ENCODE measurements at regions not wholly inside any gene's neighbourhood (a gene's known extent, or its start where the extent isn't known, plus 50 kb on each side); places are given as distances from the start of the nearest gene placed in this dataset.

DNA sequence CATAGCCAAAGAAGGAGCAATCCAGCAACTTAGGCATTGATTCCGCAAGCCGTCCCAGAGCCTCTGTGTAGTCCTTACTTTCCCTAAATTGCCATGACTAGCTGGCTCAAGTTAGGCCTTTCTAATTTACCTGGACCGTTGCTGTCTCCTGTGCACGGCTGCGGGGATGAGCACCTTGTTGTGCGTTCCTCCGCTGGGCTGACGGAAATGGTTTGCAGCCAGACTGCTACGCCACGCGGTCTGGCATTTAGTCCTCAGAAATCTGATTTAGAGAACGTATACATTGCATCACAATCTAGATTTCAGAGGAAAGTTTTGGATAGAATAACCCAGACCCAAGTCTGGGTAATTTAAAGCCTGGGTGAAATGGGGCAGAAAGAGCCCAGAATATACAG is 133.2 kb upstream of the ARHGAP5 start:
- no peak for DNase-seq (ENCODE audit: low read depth)

DNA sequence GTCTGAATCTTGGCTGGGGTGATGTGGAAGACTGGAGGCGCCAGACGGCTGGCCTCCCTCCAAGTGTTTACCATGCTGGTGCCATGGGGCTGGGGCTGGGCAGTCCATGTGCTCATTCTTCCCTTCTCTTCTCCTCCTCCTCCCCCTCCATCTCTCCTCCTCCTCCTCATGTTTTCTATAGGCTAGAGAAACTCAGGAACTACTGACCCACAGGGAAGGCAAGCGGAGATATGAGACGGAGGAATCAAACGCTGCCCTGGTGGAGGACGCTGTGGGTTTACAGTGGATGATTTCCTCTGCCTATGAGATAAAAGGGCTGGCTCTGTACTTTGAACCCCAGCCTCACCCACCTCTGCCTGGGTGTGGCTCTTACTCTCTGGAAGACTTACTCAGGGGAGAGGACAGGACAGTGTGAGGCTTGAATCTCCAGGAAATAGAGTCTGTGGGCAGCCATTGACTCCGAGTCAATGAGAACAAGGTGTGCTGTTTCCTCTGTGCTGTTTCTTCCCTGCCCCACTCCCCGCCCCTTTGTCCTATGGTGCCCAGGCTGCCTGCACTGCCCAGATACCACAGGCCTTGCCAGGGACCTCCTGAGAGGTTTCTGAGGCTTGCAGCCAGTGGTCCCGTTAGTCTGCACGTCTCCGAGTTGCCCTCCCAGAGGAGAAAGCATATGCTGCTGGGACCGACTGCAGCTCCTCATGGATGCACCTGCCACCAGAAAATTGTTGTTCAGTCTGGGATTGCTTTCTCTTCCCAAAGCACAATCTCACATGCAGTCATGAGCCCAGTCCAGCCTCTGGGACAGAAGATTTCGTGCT is 132.6 kb upstream of the ARHGAP5 start:
- no peak for DNase-seq (ENCODE audit: low read depth)

DNA sequence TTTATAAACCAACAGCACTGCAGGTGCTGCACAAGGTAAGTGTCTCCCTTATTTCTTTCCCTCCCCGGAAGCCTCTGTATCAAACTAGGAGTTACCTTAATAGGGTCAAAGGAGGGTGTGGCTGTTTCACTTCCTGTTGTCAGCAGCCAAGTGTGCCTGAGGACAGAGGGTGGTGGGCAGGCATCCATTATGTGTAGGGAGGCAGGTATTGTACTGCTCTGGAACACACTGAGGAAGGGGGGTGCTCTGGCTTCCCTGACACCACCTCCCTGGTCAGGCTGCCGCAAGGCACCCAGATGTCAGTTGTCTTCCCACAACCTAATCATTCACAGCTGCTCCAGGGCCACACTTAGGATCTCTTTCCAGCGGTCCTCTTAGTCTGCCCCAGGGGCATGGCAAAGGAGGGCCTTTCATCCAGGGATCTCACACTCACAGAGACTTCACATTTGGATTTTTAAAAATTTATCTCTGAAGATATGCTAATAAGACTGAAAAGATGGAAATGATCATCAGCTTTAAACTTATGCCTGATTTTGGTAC is 132.0 kb upstream of the ARHGAP5 start:
- DNase-seq (ENCODE audit: low read depth) = no peak

DNA sequence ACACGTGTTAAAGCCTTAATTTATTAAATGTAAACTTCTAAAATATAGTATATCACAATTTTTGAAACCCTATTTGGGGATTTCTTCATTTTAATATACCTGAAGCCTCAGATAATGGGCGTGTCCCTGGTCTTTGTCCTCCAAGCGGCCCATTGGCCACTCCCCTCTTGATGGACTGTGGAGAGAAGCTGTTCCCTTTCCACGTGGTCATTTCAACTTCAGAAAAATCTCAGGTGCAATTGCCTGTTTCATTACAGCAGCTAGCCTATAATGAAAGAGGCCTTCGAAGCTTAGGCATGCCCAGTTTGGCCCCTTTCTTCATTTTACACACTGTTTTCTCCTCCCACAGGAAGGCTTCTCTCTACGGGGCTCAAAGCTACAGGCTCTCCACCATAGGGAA is 131.4 kb upstream of the ARHGAP5 start:
- no peak for DNase-seq (ENCODE audit: low read depth)

DNA sequence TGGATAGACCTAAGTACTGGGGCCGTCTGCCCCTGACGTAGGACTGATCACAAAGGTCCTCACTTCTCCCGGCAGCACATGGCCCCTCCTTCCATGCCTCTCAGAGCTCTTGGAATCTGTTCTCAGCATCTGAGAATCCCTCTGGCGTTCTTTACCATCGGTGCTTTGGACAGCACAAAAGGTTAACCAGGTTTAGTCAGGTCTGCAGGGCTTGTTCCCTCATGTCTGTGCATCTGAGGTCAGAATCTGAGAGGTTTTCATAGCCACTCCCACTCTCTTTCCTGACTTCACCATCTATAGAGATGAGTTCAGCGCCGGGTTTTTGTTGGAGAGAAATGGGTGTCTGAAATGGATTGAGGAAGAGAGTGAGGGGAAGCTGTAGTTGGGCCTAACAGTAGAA is 130.0 kb upstream of the ARHGAP5 start:
- no peak for DNase-seq (ENCODE audit: low read depth)

DNA sequence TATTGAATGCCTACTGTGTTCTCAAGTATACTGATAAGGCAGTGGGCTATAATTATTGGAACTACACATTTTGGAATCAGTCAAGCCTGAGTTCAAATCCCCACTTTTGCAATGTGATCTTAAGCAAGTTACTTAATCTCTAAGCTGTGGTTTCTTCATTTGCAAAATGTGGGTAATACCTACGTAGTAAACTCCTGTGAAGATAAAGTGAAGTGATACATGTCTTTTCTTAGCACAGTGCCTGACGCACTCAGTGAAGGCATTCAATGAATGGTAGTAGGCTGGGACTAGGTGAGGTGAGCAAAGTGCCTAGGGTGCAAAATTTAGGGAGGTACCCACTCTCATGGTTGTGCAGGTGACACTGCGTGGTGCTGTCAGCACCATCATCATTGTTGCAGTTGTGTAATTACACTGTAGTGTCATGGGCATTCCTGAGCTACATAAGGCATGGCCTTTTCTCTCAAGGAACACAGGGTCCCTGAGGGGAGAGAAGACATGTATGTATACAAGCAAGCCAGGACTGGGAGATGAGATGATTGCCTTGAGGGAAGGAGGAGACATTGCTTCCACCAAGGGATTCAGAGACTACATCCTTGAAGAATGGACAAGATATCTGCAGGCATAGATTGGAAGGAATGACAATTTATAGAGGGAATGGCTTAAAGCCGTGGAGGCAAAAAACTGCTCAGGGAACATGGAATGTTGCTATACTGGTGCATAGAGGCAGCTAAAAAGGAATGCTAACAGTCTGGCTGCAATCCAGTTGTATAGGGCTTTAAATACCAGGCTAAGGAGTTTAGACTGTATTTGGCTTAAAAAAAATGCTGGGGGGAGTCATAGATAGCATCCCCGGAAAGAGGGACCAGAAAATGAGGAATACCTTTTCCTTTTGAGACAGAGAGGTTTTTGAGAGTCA is 129.2 kb upstream of the ARHGAP5 start:
- no peak for DNase-seq (ENCODE audit: low read depth)

DNA sequence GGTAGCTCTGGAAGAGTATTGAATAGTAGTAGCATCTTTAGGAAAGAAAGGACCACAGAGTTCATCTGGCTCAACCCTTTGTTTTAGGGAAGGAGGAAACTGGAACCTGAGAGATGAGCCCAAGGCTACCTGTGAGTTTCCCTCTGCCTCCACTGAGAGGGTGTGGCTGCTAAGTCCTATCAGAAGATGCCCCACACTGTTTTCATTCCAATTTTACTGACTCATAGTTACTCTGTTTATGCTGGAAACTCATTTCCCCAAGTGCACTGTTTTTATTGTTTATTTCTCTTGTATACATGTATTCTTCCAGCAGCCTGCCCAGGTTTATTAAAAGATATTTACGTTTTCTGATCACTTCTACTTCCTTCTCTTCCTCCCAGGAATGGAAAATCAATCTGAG is 127.4 kb upstream of the ARHGAP5 start:
- DNase-seq (ENCODE audit: low read depth) = no peak

DNA sequence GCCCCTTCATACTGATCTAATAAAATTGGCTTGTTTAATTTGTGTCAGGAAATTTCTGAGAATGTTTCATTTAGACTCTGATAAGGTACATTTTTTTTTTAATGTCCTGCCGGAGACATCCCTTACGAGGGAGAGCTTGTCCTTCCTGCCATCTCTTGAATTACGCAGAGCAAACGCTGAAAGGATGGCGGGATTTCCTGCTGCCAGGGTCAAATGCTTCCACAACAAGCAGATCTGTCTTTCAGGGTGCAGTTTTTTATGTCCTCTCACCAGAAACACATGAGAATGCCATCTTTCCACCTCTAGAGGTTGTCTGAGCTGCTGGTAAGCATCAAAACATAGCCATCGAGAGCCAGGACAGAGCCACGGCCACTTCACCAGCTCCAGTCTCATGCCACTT is 126.8 kb upstream of the ARHGAP5 start:
- DNase-seq (ENCODE audit: low read depth) = no peak

DNA sequence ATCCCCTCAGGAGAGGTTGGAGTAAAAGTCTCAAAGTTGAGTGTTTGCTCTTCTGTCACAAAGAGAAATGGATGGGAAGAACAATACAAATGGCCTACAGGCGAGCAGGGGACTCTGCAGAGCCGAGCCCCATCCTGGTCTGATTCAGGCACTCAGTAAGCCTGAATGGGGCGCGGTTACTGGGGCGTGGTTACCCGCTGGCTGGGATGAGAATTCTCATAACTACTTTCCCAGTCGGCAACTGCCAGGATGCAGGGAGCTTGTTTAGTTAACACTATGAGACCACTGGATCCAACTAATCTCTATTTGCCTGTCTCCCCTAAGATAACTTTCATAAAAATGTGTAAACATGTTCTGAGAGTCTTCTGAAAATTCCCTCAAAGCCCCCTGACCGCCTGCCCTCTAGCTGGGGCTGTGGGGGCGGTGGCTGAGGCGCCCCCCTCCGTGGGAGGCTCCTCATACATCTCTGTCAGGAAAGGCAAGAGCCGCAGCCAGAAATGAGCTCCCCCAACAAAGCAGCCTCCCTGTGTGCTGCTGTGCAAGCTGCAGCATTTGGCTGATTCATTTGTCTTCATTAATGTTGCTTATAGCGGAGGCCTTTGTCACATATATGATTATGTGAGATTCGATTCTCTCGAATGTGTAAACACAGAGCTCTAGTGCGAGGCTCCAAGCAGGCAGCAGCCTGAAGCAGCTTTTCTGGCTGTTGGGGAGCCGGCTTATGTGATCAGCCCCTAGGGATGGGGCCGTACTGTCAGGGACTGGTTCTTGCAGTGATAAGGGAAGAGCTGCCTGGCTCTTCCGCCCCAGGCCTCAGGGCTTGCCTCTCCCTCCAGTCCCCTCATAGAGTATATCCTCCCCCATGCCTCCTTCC is 126.1 kb upstream of the ARHGAP5 start:
- DNase-seq (ENCODE audit: low read depth) = no peak

DNA sequence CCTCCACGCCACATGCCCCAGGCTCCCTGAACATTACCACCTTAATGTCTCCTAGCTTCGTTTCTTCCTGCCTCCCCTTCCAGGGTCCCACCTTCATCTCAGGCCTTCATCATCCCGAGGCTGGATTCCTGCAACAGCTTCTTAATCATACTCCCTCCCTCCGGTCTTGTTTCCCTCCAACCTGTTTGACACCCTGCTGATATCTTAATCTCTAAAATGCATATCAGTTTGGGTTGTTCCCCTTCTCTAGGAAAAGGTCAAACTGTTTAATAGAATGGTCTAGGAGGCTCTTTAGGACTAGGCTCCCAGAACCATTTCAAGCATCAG is 125.5 kb upstream of the ARHGAP5 start:
- DNase-seq (ENCODE audit: low read depth) = no peak

DNA sequence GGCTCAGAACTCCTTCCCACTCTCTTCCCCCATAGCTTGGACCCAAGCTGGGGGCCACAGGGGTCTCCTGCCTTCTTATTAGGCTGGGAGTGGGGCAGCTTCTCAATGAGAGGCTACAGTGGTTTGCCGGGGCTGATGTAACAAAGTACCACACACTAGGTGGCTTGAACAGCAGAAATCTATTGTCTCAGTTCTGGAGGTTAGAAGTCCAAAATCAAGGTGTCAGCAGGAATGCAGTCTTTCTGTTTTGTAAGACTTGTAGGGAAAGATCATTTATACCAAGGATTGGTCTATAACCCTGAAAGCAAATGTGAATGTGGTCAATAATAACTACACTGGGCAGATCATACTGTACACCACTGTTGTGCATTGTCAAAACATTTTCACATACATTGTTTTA is 124.5 kb upstream of the ARHGAP5 start:
- no peak for DNase-seq (ENCODE audit: low read depth)

DNA sequence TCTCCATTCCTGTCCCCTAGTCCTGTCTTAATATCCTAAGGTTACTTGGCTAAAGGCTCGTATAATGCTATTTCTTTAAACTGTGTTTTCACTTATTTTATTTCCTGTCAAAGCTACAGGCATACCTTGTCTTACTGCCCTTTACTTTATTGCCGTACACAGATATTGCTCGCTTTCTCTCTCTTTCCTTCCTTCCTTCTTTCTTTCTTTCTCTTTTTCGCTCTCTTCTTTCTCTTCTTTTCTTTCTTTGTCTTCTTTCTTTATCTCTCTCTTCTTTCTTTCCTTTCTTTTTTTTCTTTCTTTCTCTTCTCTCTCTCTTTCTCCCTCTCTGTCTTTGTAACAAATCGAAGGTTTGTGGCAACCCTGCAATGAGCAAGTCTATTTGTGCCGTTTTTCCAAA is 123.9 kb upstream of the ARHGAP5 start:
- no peak for DNase-seq (ENCODE audit: low read depth)

DNA sequence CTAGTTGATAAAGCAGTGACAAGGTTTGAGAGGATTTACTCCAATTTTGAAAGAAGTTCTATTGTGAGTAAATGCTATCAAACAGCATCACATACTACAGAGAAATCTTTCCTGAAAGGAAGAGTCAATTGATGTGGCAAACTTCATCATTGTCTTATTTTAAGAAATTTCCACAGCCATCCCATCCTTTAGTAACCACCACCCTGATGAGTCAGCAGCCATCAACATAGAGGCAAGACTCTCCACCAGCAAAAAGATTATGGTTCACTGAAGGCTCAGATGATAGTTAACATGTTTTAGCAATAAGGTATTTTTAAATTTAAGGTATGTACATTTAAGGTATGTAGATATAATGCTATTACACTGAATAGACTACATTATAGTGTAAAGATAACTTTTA is 122.1 kb upstream of the ARHGAP5 start:
- no peak for DNase-seq (ENCODE audit: low read depth)

DNA sequence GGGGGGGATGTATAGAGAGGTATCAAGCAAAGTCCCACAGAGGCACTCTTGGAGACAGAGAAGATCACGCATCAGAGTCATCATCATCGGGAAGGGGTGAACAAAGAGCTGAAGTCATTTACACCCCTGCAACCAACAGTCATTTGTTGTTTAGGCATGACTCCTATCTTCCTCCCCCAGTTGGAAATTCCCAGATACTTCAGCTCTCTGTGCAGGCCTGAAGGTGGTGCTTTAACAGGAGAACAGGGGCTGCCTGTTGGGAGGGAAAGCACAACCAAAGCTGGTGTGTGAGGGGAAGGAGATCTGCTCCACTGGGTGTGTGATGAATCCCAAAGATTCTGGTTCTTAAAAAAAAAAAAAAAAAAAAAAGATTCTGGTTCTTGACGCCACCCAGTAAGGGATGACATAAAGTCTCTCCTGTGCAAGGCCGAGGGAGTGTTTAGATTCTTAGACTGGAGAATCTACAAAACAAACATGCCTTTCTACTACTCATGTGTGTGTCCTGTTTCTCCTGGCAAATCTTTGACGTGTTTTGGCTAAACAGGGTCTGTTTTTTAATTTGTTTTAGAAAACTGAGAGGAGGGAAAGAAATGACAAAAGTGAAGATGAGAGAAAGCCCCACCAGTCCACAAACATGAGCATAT is 121.0 kb upstream of the ARHGAP5 start:
- DNase-seq (ENCODE audit: low read depth) = no peak

DNA sequence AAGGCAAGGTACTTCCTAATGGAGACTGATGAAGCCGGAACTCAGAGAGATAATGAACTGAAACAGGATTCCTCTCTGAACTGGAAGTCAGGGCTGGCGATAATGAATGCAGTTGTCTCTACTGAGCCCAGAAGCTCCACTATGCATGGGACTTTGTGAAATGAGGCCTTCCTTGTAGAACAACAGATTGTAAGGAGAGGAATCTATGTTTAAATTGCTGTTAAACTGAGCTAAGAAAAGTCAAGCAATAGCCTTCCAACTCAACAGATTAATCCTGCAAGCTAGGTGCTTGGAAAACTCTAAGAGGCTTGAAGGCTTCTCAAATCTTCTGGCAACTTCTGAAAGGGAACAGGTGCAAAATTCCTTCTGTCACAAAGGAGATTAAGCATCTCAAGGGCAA is 119.5 kb upstream of the ARHGAP5 start:
- no peak for DNase-seq (ENCODE audit: low read depth)

DNA sequence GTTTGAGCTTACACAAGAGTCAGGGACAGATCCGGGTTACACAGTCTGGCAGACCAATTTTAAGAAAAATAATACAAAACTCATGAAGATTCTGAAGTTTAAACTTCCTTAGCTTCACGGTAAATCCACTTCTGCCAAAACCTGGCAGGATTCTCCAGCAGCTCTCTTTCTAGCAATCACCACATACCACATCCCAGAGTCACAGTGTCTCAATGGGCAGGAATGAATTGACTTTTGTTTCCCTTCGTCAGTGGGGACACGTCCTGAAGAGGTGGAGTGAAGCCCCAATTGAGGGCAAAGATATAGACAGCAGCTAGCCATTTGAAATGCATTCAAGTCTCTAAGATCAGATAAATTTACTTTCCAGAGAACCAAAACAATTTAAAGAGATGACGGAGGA is 117.1 kb upstream of the ARHGAP5 start:
- no peak for DNase-seq (ENCODE audit: low read depth)

DNA sequence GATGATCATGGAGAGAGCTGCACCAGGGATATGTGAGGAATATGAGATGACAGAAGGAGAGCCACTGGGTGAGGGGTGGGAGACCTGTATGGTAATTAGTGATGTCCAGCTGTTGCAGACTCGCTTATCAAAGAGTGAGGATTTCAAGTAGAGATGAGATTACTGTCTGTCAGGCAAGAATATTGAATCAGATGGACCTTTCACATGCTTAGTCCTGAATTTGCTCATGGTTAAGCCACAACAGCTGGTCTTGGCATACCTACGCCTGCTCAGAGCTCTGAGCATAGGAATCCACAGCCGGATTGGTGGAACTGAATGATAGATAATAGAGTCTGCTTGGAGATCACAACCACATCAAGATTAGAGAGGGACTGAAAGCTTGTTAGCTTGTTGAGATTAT is 115.2 kb upstream of the ARHGAP5 start:
- no peak for DNase-seq (ENCODE audit: low read depth)

DNA sequence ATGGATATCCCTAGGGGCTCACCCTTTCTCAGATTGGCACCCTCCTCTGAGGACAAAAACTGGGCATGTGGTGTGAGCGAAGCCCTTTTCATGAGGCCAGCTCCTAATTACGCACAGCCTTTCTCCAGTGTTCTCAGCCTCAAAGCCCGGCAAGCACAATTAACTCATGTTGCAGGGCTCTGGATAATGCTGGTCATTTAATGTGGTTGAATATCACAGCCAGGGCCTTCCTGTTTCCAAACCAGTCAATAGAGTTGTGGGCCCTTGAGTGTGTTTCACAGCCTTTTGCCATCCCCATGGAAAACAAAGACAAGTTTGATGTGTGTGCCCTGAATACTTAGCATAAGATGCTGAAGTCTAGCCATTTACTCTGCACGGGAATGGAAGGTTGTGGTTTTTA is 114.2 kb upstream of the ARHGAP5 start:
- DNase-seq (ENCODE audit: low read depth) = no peak

DNA sequence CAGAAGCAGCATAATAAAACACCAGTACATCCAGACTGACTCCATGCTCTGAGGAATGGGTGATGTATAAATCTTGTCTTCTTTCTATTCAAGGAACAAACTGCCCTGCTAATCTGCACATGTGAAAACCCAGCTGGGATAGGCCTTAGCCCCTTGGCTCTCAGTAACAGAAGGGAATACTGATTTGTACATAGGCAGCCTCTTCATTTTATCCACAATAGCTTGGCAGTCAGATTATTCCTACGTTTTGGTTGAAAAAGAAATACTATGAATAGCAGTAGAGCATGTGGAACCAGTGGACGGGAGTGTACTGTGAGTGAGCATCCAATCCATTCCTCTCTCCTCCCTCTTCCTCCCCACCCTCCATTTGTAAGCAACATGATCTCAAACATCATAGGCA is 113.5 kb upstream of the ARHGAP5 start:
- no peak for DNase-seq (ENCODE audit: low read depth)

DNA sequence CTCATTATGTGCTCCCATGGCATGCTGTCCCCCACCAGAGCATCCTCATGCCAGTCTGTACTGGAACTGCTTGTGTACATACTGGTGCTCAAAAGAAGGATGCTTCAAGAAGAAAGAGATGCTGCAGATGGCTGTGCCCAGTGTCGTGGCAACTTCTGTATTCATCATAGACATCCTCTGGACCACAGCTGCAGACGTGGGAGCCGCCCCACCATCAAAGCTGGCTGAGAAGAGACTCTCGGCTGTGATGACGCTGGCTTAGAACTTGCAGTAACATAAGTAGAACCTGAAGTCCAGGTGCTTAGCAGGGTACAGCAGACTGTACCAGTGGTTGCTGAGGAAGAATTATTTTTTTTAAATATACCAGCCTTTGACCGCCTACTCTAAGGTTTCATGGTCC is 112.6 kb upstream of the ARHGAP5 start:
- DNase-seq (ENCODE audit: low read depth) = no peak

DNA sequence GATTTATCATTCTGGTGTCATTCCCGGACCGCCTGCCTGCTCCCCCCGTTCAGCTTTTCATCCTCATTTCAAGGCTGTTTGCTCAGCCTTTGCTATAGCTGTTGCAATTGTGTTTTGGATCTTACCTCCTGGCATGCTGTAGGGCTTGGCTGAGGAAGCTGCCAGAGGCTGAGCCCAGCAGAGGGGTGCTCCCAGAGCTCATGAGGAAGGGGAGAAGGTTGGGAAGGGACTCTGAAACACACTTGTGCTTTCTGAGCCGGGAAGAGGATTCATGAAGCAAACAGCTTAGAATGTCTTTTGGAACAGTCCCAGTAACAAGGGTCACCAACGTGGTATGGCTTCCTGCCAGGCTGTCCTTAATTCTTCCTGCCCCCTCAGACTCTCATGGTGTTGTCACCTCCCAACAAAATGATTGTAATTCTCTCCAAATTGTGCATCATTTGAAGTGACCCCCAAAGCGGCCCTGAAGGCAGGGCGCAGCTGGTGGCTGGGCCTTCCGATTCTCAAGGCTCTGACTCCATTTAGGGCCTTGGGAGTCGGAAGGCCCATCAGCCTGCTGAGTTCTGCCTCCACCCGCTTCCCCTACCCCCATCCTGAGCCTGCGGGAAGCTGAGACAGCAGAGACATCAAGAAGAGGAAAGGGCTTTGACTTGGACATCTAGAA is 111.9 kb upstream of the ARHGAP5 start:
- DNase-seq (ENCODE audit: low read depth) = no peak
